Brain microvascular endothelial cell (primary cell): ENCODE measurements at regions not wholly inside any gene's neighbourhood (a gene's known extent, or its start where the extent isn't known, plus 50 kb on each side); places are given as distances from the start of the nearest gene placed in this dataset.
"Not testable (repeated sequence)": the region's sequence is repeated elsewhere in the genome, so short reads cannot be mapped to it uniquely, and the experiment has no call there.

ENCODE experiments used
- DNase-seq: peaks from one replicate; pipeline ENCODE4 v3.0.0-alpha.2; 2020
- H3K27ac ChIP-seq: fragments of 250-450 bp; sonication (Bioruptor Pico); 2 replicates; pipeline ENCODE4 v1.5.1; 2020; ENCODE audit warnings: mild to moderate bottlenecking, moderate library complexity
- H3K27me3 ChIP-seq: fragments of 250-450 bp; sonication (Bioruptor Pico); replicated peaks from 2 replicates; pipeline ENCODE4 v1.5.1; 2020; ENCODE audit warnings: mild to moderate bottlenecking
- H3K36me3 ChIP-seq: fragments of 250-450 bp; sonication (Bioruptor Pico); replicated peaks from 2 replicates; pipeline ENCODE4 v1.5.1; 2020; ENCODE audit warnings: mild to moderate bottlenecking
- H3K4me3 ChIP-seq: 2 replicates; pipeline ENCODE4 v1.5.1; 2011; ENCODE audit warnings: low read depth, mild to moderate bottlenecking, control low read depth, low read length, moderate library complexity
- CTCF ChIP-seq: IDR thresholded peaks from 2 replicates; pipeline ENCODE4 v1.5.1; 2011; ENCODE audit warnings: low read depth, mild to moderate bottlenecking, moderate library complexity, low read length, control low read depth, inconsistent platforms; ENCODE audit errors: missing control alignments
- in situ Hi-C: cut with HindIII; loops from 2 replicates; pipeline ENCODE4 v1.10.0; 2017; ENCODE audit warnings: low sequenced_read_pairs, low pct_ligation_motif_present

- Histone ChIP-seq H3K36me3 (no peaks in the 10 kb centered on the region), H3K27ac (no peak overlapping the region), H3K4me3 (no peak overlapping the region), H3K27me3 (no peaks in the 10 kb centered on the region)
- DNase-seq: no peak
- TF ChIP-seq CTCF: no peak
- in situ Hi-C loops: no loop called here
Measured at GRCh38 chr9:20238921-20239320, 383.4 kb downstream of the MLLT3 start.

- H3K27ac ChIP-seq: no peak overlapping the region
- H3K27me3 ChIP-seq: no peaks in the 10 kb centered on the region
- no peaks in the 10 kb centered on the region for H3K36me3 ChIP-seq
- no peak overlapping the region for H3K4me3 ChIP-seq
- in situ Hi-C loops: no loop called here
- TF ChIP-seq CTCF: no peak
- no peak for DNase-seq
Measured at GRCh38 chr9:20237686-20238085, 384.6 kb downstream of the MLLT3 start.

GRCh38 chr9:20236676-20237075 is 385.6 kb downstream of the MLLT3 start:
- TF ChIP-seq CTCF: no peak
- no peak overlapping the region for H3K27ac ChIP-seq
- no peak for DNase-seq
- H3K36me3 ChIP-seq: no peaks in the 10 kb centered on the region
- no peak overlapping the region for H3K4me3 ChIP-seq
- in situ Hi-C loops: no loop called here
- H3K27me3 ChIP-seq: no peaks in the 10 kb centered on the region

- in situ Hi-C loops: not testable (repeated sequence)
Measured at GRCh38 chr9:20235206-20235605, 387.1 kb downstream of the MLLT3 start.

GRCh38 chr9:20228096-20228495 is 394.2 kb downstream of the MLLT3 start:
- in situ Hi-C loops: no loop called here
- TF ChIP-seq CTCF: no peak
- Histone ChIP-seq H3K27me3 (no peaks in the 10 kb centered on the region), H3K4me3 (no peak overlapping the region), H3K36me3 (no peaks in the 10 kb centered on the region), H3K27ac (no peak overlapping the region)
- no peak for DNase-seq

More at GRCh38 chr9:20235206-20235605, 387.1 kb downstream of the MLLT3 start:
- not testable (repeated sequence) for H3K36me3 ChIP-seq, H3K27ac ChIP-seq, DNase-seq, H3K4me3 ChIP-seq, H3K27me3 ChIP-seq

GRCh38 chr9:20227166-20227874 is 395.0 kb downstream of the MLLT3 start:
- no peak overlapping the region for H3K27ac ChIP-seq
- no peak overlapping the region for H3K4me3 ChIP-seq
- DNase-seq: no peak
- H3K36me3 ChIP-seq: no peaks in the 10 kb centered on the region
- TF ChIP-seq CTCF: no peak
- H3K27me3 ChIP-seq: no peaks in the 10 kb centered on the region
- in situ Hi-C loops: no loop called here
